Transverse colon (tissue), 4 donors: ENCODE measurements at regions not wholly inside any gene's neighbourhood (a gene's known extent, or its start where the extent isn't known, plus 50 kb on each side); places are given as distances from the start of the nearest gene placed in this dataset.

Experiments used
- DNase-seq: peaks from one replicate; pipeline ENCODE4 v3.0.0-alpha.2; 2019
- H3K27ac ChIP-seq, 4 donors: fragments of 200-600 bp; sonication (generic); 2 replicates each; pipeline ENCODE4 v1.5.1; 2016 to 2018; ENCODE audit warnings: inconsistent platforms in 4 of 4
- H3K27me3 ChIP-seq: fragments of 200-600 bp; sonication (generic); 2 replicates; pipeline ENCODE4 v1.5.1; 2017; ENCODE audit warnings: inconsistent platforms
- H3K36me3 ChIP-seq, 4 donors: fragments of 200-600 bp; sonication (generic); 2 replicates each; pipeline ENCODE4 v1.5.1; 2017 to 2019; ENCODE audit warnings: inconsistent platforms in 4 of 4
- H3K4me1 ChIP-seq, 4 donors: fragments of 200-600 bp; sonication (generic); 2 replicates each; pipeline ENCODE4 v1.5.1; 2017 to 2020; ENCODE audit warnings: inconsistent platforms in 4 of 4
- H3K4me3 ChIP-seq, 4 donors: fragments of 200-600 bp; sonication (generic); 1 replicate in 1 of 4; 2 replicates in 3 of 4; pipeline versions ENCODE4 v1.5.1 to v1.6.1; 2017 to 2019; ENCODE audit warnings: inconsistent platforms in 4 of 4
- H3K9me3 ChIP-seq, 2 donors: fragments of 200-600 bp; sonication (generic); 2 replicates each; pipeline ENCODE4 v1.5.1; 2017 to 2019; ENCODE audit warnings: inconsistent platforms in 2 of 2
- CTCF ChIP-seq, 5 experiments: fragments of 200-600 bp in 3 of 5; fragments of 450-650 bp in 2 of 5; sonication (generic) in 3 of 5; IDR thresholded peaks; 1 replicate in 2 of 5; 2 replicates in 3 of 5; pipeline ENCODE4 v1.5.1; 2016 to 2017; ENCODE audit warnings: antibody characterized with exemption in 5 of 5, inconsistent platforms in 3 of 5, mild to moderate bottlenecking in 2 of 5, moderate library complexity in 1 of 5
- EP300 ChIP-seq: sonication (generic); formaldehyde crosslinking; IDR thresholded peaks from one replicate; pipeline ENCODE4 v1.6.1; 2017; ENCODE audit warnings: antibody characterized with exemption, low read depth
- POLR2A ChIP-seq: fragments of 450-650 bp; IDR thresholded peaks from one replicate; pipeline ENCODE4 v1.6.1; 2016; ENCODE audit warnings: antibody characterized with exemption, mild to moderate bottlenecking, moderate library complexity
- POLR2AphosphoS5 ChIP-seq, 3 donors: sonication (generic); formaldehyde crosslinking; IDR thresholded peaks; one replicate each; pipeline ENCODE4 v1.6.1; 2016; ENCODE audit warnings: antibody characterized with exemption in 3 of 3
- WGBS, 2 donors: methylation state at CpG; one replicate each; pipeline ENCODE4 v1.1.5; 2018; ENCODE audit warnings: low coverage in 1 of 2; 5-methylcytosine and 5-hydroxymethylcytosine counted together
- in situ Hi-C, 4 donors: fragments of 200-750 bp; cut with MboI; loops; one replicate each; pipeline versions ENCODE4 v1.15.0 to v1.15.1; 2017; ENCODE audit warnings: low sequenced_read_pairs in 3 of 4, low pct_ligation_motif_present in 1 of 4, low pct_unique_long_range_greater_than_20kb in 1 of 4
- intact Hi-C: fragments of 100-400 bp; cut with DNase I; formaldehyde crosslinking; loops from one replicate; pipeline ENCODE4 v1.15.1; 2023; ENCODE audit warnings: low total_unique reads

- TF ChIP-seq CTCF (IDR thresholded peaks at IDR 0.05): no peak
- TF ChIP-seq POLR2A: no peak
- H3K27me3 ChIP-seq: no peaks in the 10 kb centered on the region
- H3K36me3 ChIP-seq: no peaks in the 10 kb centered on the region
- in situ Hi-C loops (no loop called here), intact Hi-C loops (no loop called here)
- no peaks in the 10 kb centered on the region for H3K9me3 ChIP-seq
- no peaks in the 10 kb centered on the region for H3K4me1 ChIP-seq
- no peak overlapping the region for H3K27ac ChIP-seq
- DNase-seq: no peak
- no peak overlapping the region for H3K4me3 ChIP-seq
Observed at GRCh38 chr2:120531365-120531764, 185.4 kb downstream of the INHBB start.

GRCh38 chr2:120531863-120532600 lies 186.1 kb downstream of the INHBB start:
- WGBS, 2 donors: 50 to 69% methylated on average over 2 to 4 of the region's 4 CpGs
- no peak for DNase-seq
- H3K27ac ChIP-seq: no peak overlapping the region
- no peaks in the 10 kb centered on the region for H3K27me3 ChIP-seq
- intact Hi-C loops: no loop called here
- H3K9me3 ChIP-seq: no peaks in the 10 kb centered on the region
- H3K4me1 ChIP-seq: no peaks in the 10 kb centered on the region
- no peak overlapping the region for H3K4me3 ChIP-seq
- in situ Hi-C loops: no loop called here
- H3K36me3 ChIP-seq: no peaks in the 10 kb centered on the region
- no peak for TF ChIP-seq POLR2AphosphoS5 (IDR thresholded peaks at IDR 0.05)
- no peak for TF ChIP-seq EP300
- no peak for TF ChIP-seq CTCF (IDR thresholded peaks at IDR 0.05)
- TF ChIP-seq POLR2A: no peak

- Histone ChIP-seq H3K4me3 (no peak overlapping the region), H3K4me1 (no peaks in the 10 kb centered on the region), H3K36me3 (no peaks in the 10 kb centered on the region), H3K27me3 (no peaks in the 10 kb centered on the region), H3K9me3 (no peaks in the 10 kb centered on the region), H3K27ac (no peak overlapping the region)
- intact Hi-C loops: no loop called here
- DNase-seq: no peak
- in situ Hi-C loops: no loop called here
- no peak for TF ChIP-seq POLR2AphosphoS5 (IDR thresholded peaks at IDR 0.05)
- no peak for TF ChIP-seq POLR2A
- TF ChIP-seq CTCF (IDR thresholded peaks at IDR 0.05): no peak
- TF ChIP-seq EP300: no peak
- WGBS, 2 donors: 77% methylated on average over 8 of the region's 8 CpGs; no CpG with 5 or more reads in 1 of the 2 donors
Observed at GRCh38 chr2:120533625-120534024, 187.7 kb downstream of the INHBB start.

- in situ Hi-C loops: no loop called here
- 73% methylated on average over 4 of the region's 4 CpGs; no CpG with 5 or more reads in 1 of the 2 donors for WGBS, 2 donors
- Histone ChIP-seq H3K4me1 (no peaks in the 10 kb centered on the region), H3K27ac (no peak overlapping the region), H3K9me3 (no peaks in the 10 kb centered on the region), H3K36me3 (no peaks in the 10 kb centered on the region), H3K4me3 (no peak overlapping the region), H3K27me3 (no peaks in the 10 kb centered on the region)
- TF ChIP-seq CTCF (IDR thresholded peaks at IDR 0.05) (no peak), POLR2A (no peak), POLR2AphosphoS5 (IDR thresholded peaks at IDR 0.05) (no peak), EP300 (no peak)
- DNase-seq: no peak
- intact Hi-C loops: no loop called here
Observed at GRCh38 chr2:120534457-120534856, 188.5 kb downstream of the INHBB start.
